Panc1 (cell line): ENCODE measurements at regions not wholly inside any gene's neighbourhood (a gene's known extent, or its start where the extent isn't known, plus 50 kb on each side); places are given as distances from the start of the nearest gene placed in this dataset.
A peak's percentile ranks its signal among the peaks of the same experiment; 100 is the strongest.

Experiments used
- ATAC-seq: fragments of 200-7000 bp; cut with Tn5 transposase; 2 replicates; pipeline ENCODE4 v1.9.1; 2020; ENCODE audit warnings: mild to moderate bottlenecking, moderate library complexity
- BruUV-seq: library from RNA; stranded (reverse); fragments of 400-500 nt; replicated peaks from 2 replicates; lab custom pipeline; 2021; lab: Mats Ljungman, UMichigan
- CTCF ChIA-PET: fragments of 300-600 bp; sonication (Branson Sonifier 250); formaldehyde crosslinking; loops from one replicate; lab custom pipeline; 2022; ENCODE audit warnings: antibody characterized with exemption; lab: Charles Lee
- POLR2A ChIA-PET: fragments of 300-600 bp; sonication (Branson Sonifier 250); formaldehyde crosslinking; loops from one replicate; lab custom pipeline; 2022; ENCODE audit warnings: antibody characterized with exemption; lab: Charles Lee
- DNase-seq: peaks from one replicate; pipeline ENCODE4 v3.0.0-alpha.2; 2010; ENCODE audit warnings: low read depth, low spot score
- H3K27ac ChIP-seq: 2 replicates; pipeline ENCODE4 v1.5.1; 2011; ENCODE audit warnings: mild to moderate bottlenecking, low read length, inconsistent platforms
- H3K27me3 ChIP-seq: fragments of 200-500 bp; sonication (Bioruptor generic); 2 replicates; pipeline ENCODE4 v1.6.0; 2014; ENCODE audit warnings: low read length, inconsistent platforms; ENCODE audit not compliant: control insufficient read depth, insufficient read depth
- H3K36me3 ChIP-seq: fragments of 200-500 bp; sonication (Bioruptor generic); 2 replicates; pipeline ENCODE4 v1.5.1; 2014; ENCODE audit warnings: inconsistent platforms, mild to moderate bottlenecking, low read length, moderate library complexity; ENCODE audit not compliant: control insufficient read depth, insufficient read depth
- H3K4me1 ChIP-seq: 2 replicates; pipeline ENCODE4 v1.5.1; 2011; ENCODE audit warnings: inconsistent platforms, mild to moderate bottlenecking, low read length, moderate library complexity; ENCODE audit not compliant: control insufficient read depth, insufficient read depth
- H3K4me3 ChIP-seq, 2 experiments: 2 replicates each; pipeline ENCODE4 v1.5.1; 2011 to 2012; ENCODE audit warnings: low read depth in 2 of 2, low read length in 2 of 2, mild to moderate bottlenecking in 2 of 2, inconsistent platforms in 1 of 2, moderate library complexity in 1 of 2
- H3K9me3 ChIP-seq: fragments of 200-500 bp; sonication (Bioruptor generic); 2 replicates; pipeline ENCODE4 v1.5.1; 2014; ENCODE audit warnings: low read depth, mild to moderate bottlenecking, inconsistent platforms, low read length, moderate library complexity; ENCODE audit not compliant: control insufficient read depth, insufficient read depth
- CTCF ChIP-seq: fragments of 450-650 bp; IDR thresholded peaks from 2 replicates; pipeline ENCODE4 v1.5.1; 2017; ENCODE audit warnings: mild to moderate bottlenecking
- POLR2AphosphoS5 ChIP-seq: IDR thresholded peaks from 2 replicates; pipeline ENCODE4 v1.6.1; 2012; ENCODE audit warnings: mild to moderate bottlenecking, low read depth, low read length, moderate library complexity
- SIN3A ChIP-seq: IDR thresholded peaks from 2 replicates; pipeline ENCODE4 v1.6.1; 2012; ENCODE audit warnings: low read depth, mild to moderate bottlenecking, low read length, moderate library complexity, borderline replicate concordance; ENCODE audit not compliant: insufficient read depth
- TCF7L2 ChIP-seq: IDR thresholded peaks from 2 replicates; pipeline ENCODE4 v1.6.1; 2011; ENCODE audit warnings: mild to moderate bottlenecking, low read depth, low read length, inconsistent platforms
- in situ Hi-C: cut with HindIII; loops from 2 replicates; pipeline ENCODE4 v1.10.0; 2016; ENCODE audit warnings: low sequenced_read_pairs, low pct_unique_long_range_greater_than_20kb
- intact Hi-C: fragments of 100-400 bp; cut with micrococcal nuclease; formaldehyde crosslinking; loops from one replicate; pipeline ENCODE4 v1.10.0; 2022; ENCODE audit not compliant: unreplicated experiment
- TF ChIP-seq, protein P1 (sequence below), 2 experiments: IDR thresholded peaks; 2 replicates each; pipeline ENCODE4 v1.6.1; 2011 to 2012; ENCODE audit warnings: low read depth in 2 of 2, control low read depth in 1 of 2, low read length in 1 of 2, mild to moderate bottlenecking in 1 of 2, moderate library complexity in 1 of 2; ENCODE audit not compliant: insufficient read depth in 1 of 2

GRCh38 chr6:54730767-54731630, 115.6 kb upstream of the FAM83B start:
- in situ Hi-C loops: no loop called here
- no peak for ATAC-seq
- intact Hi-C loops: no loop called here
- no peak for DNase-seq
- ChIA-PET CTCF (interaction anchor here (1.0 kb wide), 1 partner anchor 13 kb away, joined by 3 read pairs; no protein-coding TSS in a partner anchor), POLR2A (no interaction called here)
- no peaks in the 10 kb centered on the region for H3K9me3 ChIP-seq
- H3K36me3 ChIP-seq: no peaks in the 10 kb centered on the region
- TF ChIP-seq TCF7L2 (no peak), SIN3A (no peak), CTCF (no peak), POLR2AphosphoS5 (no peak)
- TF ChIP-seq, protein P1, sequence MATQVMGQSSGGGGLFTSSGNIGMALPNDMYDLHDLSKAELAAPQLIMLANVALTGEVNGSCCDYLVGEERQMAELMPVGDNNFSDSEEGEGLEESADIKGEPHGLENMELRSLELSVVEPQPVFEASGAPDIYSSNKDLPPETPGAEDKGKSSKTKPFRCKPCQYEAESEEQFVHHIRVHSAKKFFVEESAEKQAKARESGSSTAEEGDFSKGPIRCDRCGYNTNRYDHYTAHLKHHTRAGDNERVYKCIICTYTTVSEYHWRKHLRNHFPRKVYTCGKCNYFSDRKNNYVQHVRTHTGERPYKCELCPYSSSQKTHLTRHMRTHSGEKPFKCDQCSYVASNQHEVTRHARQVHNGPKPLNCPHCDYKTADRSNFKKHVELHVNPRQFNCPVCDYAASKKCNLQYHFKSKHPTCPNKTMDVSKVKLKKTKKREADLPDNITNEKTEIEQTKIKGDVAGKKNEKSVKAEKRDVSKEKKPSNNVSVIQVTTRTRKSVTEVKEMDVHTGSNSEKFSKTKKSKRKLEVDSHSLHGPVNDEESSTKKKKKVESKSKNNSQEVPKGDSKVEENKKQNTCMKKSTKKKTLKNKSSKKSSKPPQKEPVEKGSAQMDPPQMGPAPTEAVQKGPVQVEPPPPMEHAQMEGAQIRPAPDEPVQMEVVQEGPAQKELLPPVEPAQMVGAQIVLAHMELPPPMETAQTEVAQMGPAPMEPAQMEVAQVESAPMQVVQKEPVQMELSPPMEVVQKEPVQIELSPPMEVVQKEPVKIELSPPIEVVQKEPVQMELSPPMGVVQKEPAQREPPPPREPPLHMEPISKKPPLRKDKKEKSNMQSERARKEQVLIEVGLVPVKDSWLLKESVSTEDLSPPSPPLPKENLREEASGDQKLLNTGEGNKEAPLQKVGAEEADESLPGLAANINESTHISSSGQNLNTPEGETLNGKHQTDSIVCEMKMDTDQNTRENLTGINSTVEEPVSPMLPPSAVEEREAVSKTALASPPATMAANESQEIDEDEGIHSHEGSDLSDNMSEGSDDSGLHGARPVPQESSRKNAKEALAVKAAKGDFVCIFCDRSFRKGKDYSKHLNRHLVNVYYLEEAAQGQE (IDR thresholded peaks at IDR 0.05; ENCODE audit: insufficient read depth in 1 of 2, low read depth in 2 of 2, low read length in 1 of 2): no peak
- H3K27ac ChIP-seq: no peak overlapping the region
- no TSS peak for BruUV-seq
- H3K27me3 ChIP-seq: no peaks in the 10 kb centered on the region
- no peak overlapping the region for H3K4me3 ChIP-seq
- H3K4me1 ChIP-seq: no peaks in the 10 kb centered on the region

DNA sequence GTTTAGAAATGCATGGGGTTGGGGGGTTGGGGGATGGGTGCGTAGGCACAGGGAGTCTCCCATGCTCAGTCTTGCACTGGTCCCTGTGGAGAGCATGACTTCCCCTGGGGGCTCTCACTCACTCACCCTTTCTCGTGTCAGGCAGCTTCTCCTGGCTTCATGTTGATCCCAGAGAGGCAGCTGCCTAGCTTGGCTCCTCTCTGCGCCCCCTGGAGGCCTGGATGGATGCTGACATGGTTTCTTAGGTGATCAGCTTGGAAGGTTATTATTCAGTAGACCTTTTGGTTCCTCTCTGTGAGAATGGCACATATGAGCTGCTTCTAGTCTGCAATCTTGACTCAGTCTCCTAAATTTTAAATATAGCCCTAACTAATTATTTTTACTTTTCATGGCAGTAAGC, 109.3 kb upstream of the FAM83B start:
- in situ Hi-C loops: no loop called here
- intact Hi-C loops: no loop called here
- DNase-seq (no peak), ATAC-seq (no peak)
- no TSS peak for BruUV-seq
- Histone ChIP-seq H3K36me3 (no peaks in the 10 kb centered on the region), H3K27me3 (no peaks in the 10 kb centered on the region), H3K4me3 (no peak overlapping the region), H3K4me1 (no peaks in the 10 kb centered on the region), H3K27ac (no peak overlapping the region), H3K9me3 (no peaks in the 10 kb centered on the region)
- ChIA-PET CTCF (no interaction called here), POLR2A (no interaction called here)
- peak; percentile 46 for TF ChIP-seq CTCF
- TF ChIP-seq TCF7L2: no peak
